GM18499 (cell line): ENCODE measurements at regions not wholly inside any gene's neighbourhood (a gene's known extent, or its start where the extent isn't known, plus 50 kb on each side); places are given as distances from the start of the nearest gene placed in this dataset.
"Not testable (repeated sequence)": the region's sequence is repeated elsewhere in the genome, so short reads cannot be mapped to it uniquely, and the experiment has no call there.

Source experiments
- ATAC-seq: cut with Tn5 transposase; IDR thresholded peaks from one replicate; pipeline ENCODE4 v1.9.1; 2021; ENCODE audit warnings: moderate number of reproducible peaks; ENCODE audit not compliant: insufficient read depth, unreplicated experiment

GRCh38 chr9:117932585-117932984 is 228.4 kb downstream of the TLR4 start:
- ATAC-seq: no peak

GRCh38 chr9:117936185-117937130 is 232.3 kb downstream of the TLR4 start:
- ATAC-seq: peak; percentile 94

GRCh38 chr9:117938086-117938485 is 233.9 kb downstream of the TLR4 start:
- ATAC-seq: no peak

- no peak for ATAC-seq
These were observed 234.7 kb downstream of the TLR4 start for GRCh38 chr9:117938896-117939295.

- ATAC-seq: not testable (repeated sequence)
These were observed 240.5 kb downstream of the TLR4 start for GRCh38 chr9:117944750-117945149.

- no peak for ATAC-seq
These were observed 241.1 kb downstream of the TLR4 start for GRCh38 chr9:117945286-117945685.

- no peak for ATAC-seq
These were observed 246.9 kb downstream of the TLR4 start for GRCh38 chr9:117951127-117951526.

GRCh38 chr9:117952581-117952980 is 248.4 kb downstream of the TLR4 start:
- ATAC-seq: no peak

- ATAC-seq: no peak
These were observed 253.1 kb downstream of the TLR4 start for GRCh38 chr9:117957267-117957666.

- ATAC-seq: no peak
These were observed 254.5 kb downstream of the TLR4 start for GRCh38 chr9:117958726-117959125.

- no peak for ATAC-seq
These were observed 259.4 kb downstream of the TLR4 start for GRCh38 chr9:117963493-117964090.

- no peak for ATAC-seq
These were observed 266.3 kb downstream of the TLR4 start for GRCh38 chr9:117970276-117971050.

GRCh38 chr9:117974108-117974507 is 269.9 kb downstream of the TLR4 start:
- no peak for ATAC-seq

GRCh38 chr9:117979914-117980313 is 275.7 kb downstream of the TLR4 start:
- no peak for ATAC-seq

GRCh38 chr9:117987945-117988344 is 283.7 kb downstream of the TLR4 start:
- no peak for ATAC-seq

- ATAC-seq: no peak
These were observed 287.8 kb downstream of the TLR4 start for GRCh38 chr9:117992006-117992405.

GRCh38 chr9:118000581-118000980 is 296.4 kb downstream of the TLR4 start:
- ATAC-seq: no peak

GRCh38 chr9:118003240-118003639 is 299.0 kb downstream of the TLR4 start:
- ATAC-seq: no peak

- no peak for ATAC-seq
These were observed 304.0 kb downstream of the TLR4 start for GRCh38 chr9:118008246-118008645.

- ATAC-seq: no peak
These were observed 305.4 kb downstream of the TLR4 start for GRCh38 chr9:118009614-118010013.

GRCh38 chr9:118017607-118018122 is 313.5 kb downstream of the TLR4 start:
- ATAC-seq: no peak
